Liver (tissue), 8 donors: ENCODE measurements at regions not wholly inside any gene's neighbourhood (a gene's known extent, or its start where the extent isn't known, plus 50 kb on each side); places are given as distances from the start of the nearest gene placed in this dataset.

Source experiments
- DNase-seq: peaks from one replicate; pipeline ENCODE4 v3.0.0-alpha.2; 2017; ENCODE audit warnings: low spot score
- H3K27ac ChIP-seq, 2 donors: one replicate each; pipeline ENCODE4 v1.7.0; 2013; ENCODE audit warnings: inconsistent platforms in 2 of 2, low read length in 2 of 2, control low read depth in 1 of 2, low read depth in 1 of 2, mild to moderate bottlenecking in 1 of 2
- H3K27me3 ChIP-seq, 4 donors: one replicate each; pipeline versions ENCODE4 v1.6.1 to v1.7.0; 2013; ENCODE audit warnings: low read length in 3 of 4, inconsistent platforms in 1 of 4, mild to moderate bottlenecking in 1 of 4, moderate library complexity in 1 of 4; ENCODE audit not compliant: control insufficient read depth in 4 of 4, insufficient read depth in 4 of 4
- H3K36me3 ChIP-seq, 4 donors: one replicate each; pipeline versions ENCODE4 v1.6.1 to v1.7.0; 2013; ENCODE audit warnings: low read length in 3 of 4, mild to moderate bottlenecking in 3 of 4, low read depth in 1 of 4, moderate library complexity in 1 of 4; ENCODE audit not compliant: control insufficient read depth in 4 of 4, insufficient read depth in 3 of 4
- H3K4me1 ChIP-seq, 4 donors: one replicate each; pipeline versions ENCODE4 v1.6.1 to v1.7.0; 2013; ENCODE audit warnings: low read length in 3 of 4, mild to moderate bottlenecking in 3 of 4, moderate library complexity in 1 of 4; ENCODE audit not compliant: control insufficient read depth in 4 of 4, insufficient read depth in 4 of 4
- H3K4me3 ChIP-seq, 3 donors: one replicate each; pipeline versions ENCODE4 v1.6.1 to v1.7.0; 2013; ENCODE audit warnings: low read length in 3 of 3, control low read depth in 1 of 3, low read depth in 1 of 3, mild to moderate bottlenecking in 1 of 3
- H3K9ac ChIP-seq, 2 donors: one replicate each; pipeline ENCODE4 v1.7.0; 2013; ENCODE audit warnings: low read length in 2 of 2, mild to moderate bottlenecking in 2 of 2, moderate library complexity in 2 of 2, control low read depth in 1 of 2, low read depth in 1 of 2
- H3K9me3 ChIP-seq, 4 donors: one replicate each; pipeline versions ENCODE4 v1.6.1 to v1.7.0; 2013; ENCODE audit warnings: low read length in 3 of 4; ENCODE audit not compliant: control insufficient read depth in 4 of 4
- ATF3 ChIP-seq: IDR thresholded peaks from 2 replicates; pipeline ENCODE4 v1.6.1; 2016; ENCODE audit warnings: antibody characterized with exemption
- EGR1 ChIP-seq, 2 donors: IDR thresholded peaks; 2 replicates each; pipeline ENCODE4 v1.6.1; 2016 to 2018; ENCODE audit warnings: antibody characterized with exemption in 2 of 2, low read depth in 2 of 2
- FOXA2 ChIP-seq: IDR thresholded peaks from 2 replicates; pipeline ENCODE4 v1.6.1; 2016; ENCODE audit warnings: antibody characterized with exemption
- GABPA ChIP-seq, 2 donors: IDR thresholded peaks in 1 of 2; conservative IDR thresholded peaks in 1 of 2; 2 replicates each; pipeline ENCODE4 v1.6.1; 2016; ENCODE audit warnings: antibody characterized with exemption in 2 of 2, mild to moderate bottlenecking in 1 of 2, moderate library complexity in 1 of 2
- HNF4A ChIP-seq, 2 donors: conservative IDR thresholded peaks; 2 replicates each; pipeline ENCODE4 v1.6.1; 2016; ENCODE audit warnings: antibody characterized with exemption in 2 of 2, mild to moderate bottlenecking in 2 of 2
- MAX ChIP-seq: IDR thresholded peaks from 2 replicates; pipeline ENCODE4 v1.6.1; 2016; ENCODE audit warnings: antibody characterized with exemption
- NR2F2 ChIP-seq: IDR thresholded peaks from 2 replicates; pipeline ENCODE4 v1.6.1; 2016; ENCODE audit warnings: antibody characterized with exemption
- RAD21 ChIP-seq, 2 donors: IDR thresholded peaks; 2 replicates each; pipeline ENCODE4 v1.6.1; 2016; ENCODE audit warnings: antibody characterized with exemption in 2 of 2, mild to moderate bottlenecking in 2 of 2
- REST ChIP-seq: IDR thresholded peaks from 2 replicates; pipeline ENCODE4 v1.6.1; 2016; ENCODE audit warnings: antibody characterized with exemption, mild to moderate bottlenecking
- SP1 ChIP-seq: IDR thresholded peaks from 2 replicates; pipeline ENCODE4 v1.6.1; 2018; ENCODE audit warnings: antibody characterized with exemption, mild to moderate bottlenecking
- WGBS: extraction: QIAGEN DNeasy Blood & Tissue Kit; methylation state at CpG from one replicate; pipeline ENCODE4 v1.1.7; 2013; 5-methylcytosine and 5-hydroxymethylcytosine counted together
- TF ChIP-seq, protein P1 (sequence below): fragments of 150-350 bp; IDR thresholded peaks from 2 replicates; pipeline ENCODE4 v1.5.1; 2017; ENCODE audit warnings: improper control_type of control experiment, low read depth, low read length; ENCODE audit not compliant: missing input control
- TF ChIP-seq, protein P2 (sequence below): IDR thresholded peaks from 2 replicates; pipeline ENCODE4 v1.6.1; 2016; ENCODE audit warnings: antibody characterized with exemption
- donor health status: healthy.
- donor health status: healthy.
- donor health status: healthy.
- donor health status: healthy.
- donor health status: healthy.

DNA sequence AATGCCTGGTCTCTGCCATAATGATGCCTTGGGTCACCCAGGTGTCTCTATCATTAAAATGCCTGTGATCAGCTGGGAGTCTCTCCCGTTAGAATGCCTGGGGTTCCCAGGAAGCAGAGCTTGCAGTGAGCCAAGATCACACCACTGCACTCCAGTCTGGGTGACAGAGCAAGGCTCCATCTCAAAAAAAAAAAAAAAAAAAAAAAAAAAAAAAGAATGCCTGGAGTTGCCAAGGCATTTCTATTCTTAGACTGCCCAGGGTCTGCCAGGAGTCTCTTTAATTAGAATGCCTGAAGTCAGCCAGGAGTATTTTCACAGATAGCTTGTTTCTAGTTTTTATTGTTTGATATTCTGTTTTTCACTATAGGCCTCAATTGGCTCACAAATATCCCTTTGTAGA is 1552.5 kb downstream of the UQCRFS1 start:
- H3K27ac ChIP-seq = no peak overlapping the region
- no peak for TF ChIP-seq REST
- TF ChIP-seq, protein P1, sequence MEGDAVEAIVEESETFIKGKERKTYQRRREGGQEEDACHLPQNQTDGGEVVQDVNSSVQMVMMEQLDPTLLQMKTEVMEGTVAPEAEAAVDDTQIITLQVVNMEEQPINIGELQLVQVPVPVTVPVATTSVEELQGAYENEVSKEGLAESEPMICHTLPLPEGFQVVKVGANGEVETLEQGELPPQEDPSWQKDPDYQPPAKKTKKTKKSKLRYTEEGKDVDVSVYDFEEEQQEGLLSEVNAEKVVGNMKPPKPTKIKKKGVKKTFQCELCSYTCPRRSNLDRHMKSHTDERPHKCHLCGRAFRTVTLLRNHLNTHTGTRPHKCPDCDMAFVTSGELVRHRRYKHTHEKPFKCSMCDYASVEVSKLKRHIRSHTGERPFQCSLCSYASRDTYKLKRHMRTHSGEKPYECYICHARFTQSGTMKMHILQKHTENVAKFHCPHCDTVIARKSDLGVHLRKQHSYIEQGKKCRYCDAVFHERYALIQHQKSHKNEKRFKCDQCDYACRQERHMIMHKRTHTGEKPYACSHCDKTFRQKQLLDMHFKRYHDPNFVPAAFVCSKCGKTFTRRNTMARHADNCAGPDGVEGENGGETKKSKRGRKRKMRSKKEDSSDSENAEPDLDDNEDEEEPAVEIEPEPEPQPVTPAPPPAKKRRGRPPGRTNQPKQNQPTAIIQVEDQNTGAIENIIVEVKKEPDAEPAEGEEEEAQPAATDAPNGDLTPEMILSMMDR = no peak
- no peak for TF ChIP-seq RAD21 (IDR thresholded peaks at IDR 0.05)
- TF ChIP-seq NR2F2 = no peak
- TF ChIP-seq MAX = no peak
- no peak for TF ChIP-seq SP1
- TF ChIP-seq FOXA2 = no peak
- TF ChIP-seq, protein P2, sequence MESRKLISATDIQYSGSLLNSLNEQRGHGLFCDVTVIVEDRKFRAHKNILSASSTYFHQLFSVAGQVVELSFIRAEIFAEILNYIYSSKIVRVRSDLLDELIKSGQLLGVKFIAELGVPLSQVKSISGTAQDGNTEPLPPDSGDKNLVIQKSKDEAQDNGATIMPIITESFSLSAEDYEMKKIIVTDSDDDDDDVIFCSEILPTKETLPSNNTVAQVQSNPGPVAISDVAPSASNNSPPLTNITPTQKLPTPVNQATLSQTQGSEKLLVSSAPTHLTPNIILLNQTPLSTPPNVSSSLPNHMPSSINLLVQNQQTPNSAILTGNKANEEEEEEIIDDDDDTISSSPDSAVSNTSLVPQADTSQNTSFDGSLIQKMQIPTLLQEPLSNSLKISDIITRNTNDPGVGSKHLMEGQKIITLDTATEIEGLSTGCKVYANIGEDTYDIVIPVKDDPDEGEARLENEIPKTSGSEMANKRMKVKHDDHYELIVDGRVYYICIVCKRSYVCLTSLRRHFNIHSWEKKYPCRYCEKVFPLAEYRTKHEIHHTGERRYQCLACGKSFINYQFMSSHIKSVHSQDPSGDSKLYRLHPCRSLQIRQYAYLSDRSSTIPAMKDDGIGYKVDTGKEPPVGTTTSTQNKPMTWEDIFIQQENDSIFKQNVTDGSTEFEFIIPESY = no peak
- TF ChIP-seq GABPA (IDR thresholded peaks at IDR 0.05 in 1 of 2, conservative IDR thresholded peaks at IDR 0.05 in 1 of 2) = no peak
- TF ChIP-seq ATF3 = no peak
- H3K27me3 ChIP-seq = no peaks in the 10 kb centered on the region
- H3K4me1 ChIP-seq = no peaks in the 10 kb centered on the region
- WGBS = 20% methylated on average over 1 of the region's 1 CpG
- peaks cover 2 to 35% (median 16%) of the 10 kb centered on the region in 4 donors for H3K9me3 ChIP-seq
- no peak overlapping the region for H3K4me3 ChIP-seq
- no peaks in the 10 kb centered on the region for H3K36me3 ChIP-seq
- DNase-seq = no peak
- no peak overlapping the region for H3K9ac ChIP-seq

DNA sequence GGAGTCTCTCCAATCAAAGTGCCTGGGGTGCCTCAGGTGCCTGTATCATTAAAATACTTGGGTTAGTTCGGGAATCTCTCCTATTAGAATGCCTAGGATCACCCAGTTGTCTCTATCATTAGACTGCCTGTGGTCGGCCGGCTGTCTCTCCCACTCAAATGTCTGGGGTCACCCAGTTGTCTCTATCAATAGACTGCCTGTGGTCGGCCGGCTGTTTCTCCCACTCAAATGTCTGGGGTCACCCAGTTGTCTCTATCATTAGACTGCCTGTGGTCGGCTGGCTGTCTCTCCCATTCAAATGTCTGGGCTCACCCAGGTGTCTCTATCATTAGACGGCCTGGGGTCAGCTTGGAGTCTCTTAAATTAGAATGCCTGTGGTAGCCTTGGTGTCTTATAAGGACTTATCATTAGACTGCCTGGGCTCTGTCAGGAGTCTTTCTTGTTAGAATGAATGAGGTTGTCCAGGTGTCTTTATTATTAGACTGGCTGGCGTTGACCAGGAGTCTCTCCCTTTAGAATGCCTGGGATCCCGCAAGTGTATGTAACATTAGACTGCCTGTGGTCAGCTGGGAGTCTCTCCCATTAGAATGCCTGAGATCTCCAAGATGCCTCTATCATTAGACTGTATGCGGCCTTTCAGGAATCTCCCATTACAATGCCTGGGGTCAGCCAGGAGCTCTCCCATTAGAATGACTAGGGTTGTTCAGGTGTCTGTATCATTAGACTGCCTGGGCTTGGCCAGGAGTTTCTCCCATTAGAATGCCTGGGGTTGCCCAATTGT is 1555.5 kb downstream of the UQCRFS1 start:
- no peaks in the 10 kb centered on the region for H3K27me3 ChIP-seq
- TF ChIP-seq GABPA (IDR thresholded peaks at IDR 0.05 in 1 of 2, conservative IDR thresholded peaks at IDR 0.05 in 1 of 2) (no peak), EGR1 (IDR thresholded peaks at IDR 0.05; ENCODE audit: low read depth in 2 of 2) (no peak), MAX (no peak), HNF4A (conservative IDR thresholded peaks at IDR 0.05) (no peak), SP1 (no peak), NR2F2 (no peak)
- 78% methylated on average over 10 of the region's 10 CpGs for WGBS
- H3K9ac ChIP-seq = no peak overlapping the region
- H3K4me1 ChIP-seq = no peaks in the 10 kb centered on the region
- no peak overlapping the region for H3K4me3 ChIP-seq
- H3K36me3 ChIP-seq = no peaks in the 10 kb centered on the region
- H3K9me3 ChIP-seq = peaks cover 2 to 25% (median 17%) of the 10 kb centered on the region in 4 donors
- DNase-seq = peak; percentile 8
- no peak overlapping the region for H3K27ac ChIP-seq
